B cell (primary cell): ENCODE measurements at regions not wholly inside any gene's neighbourhood (a gene's known extent, or its start where the extent isn't known, plus 50 kb on each side); places are given as distances from the start of the nearest gene placed in this dataset.

Experiments used
- ATAC-seq: fragments of 200-7000 bp; cut with Tn5 transposase; one replicate; pipeline ENCODE4 v1.10.0; 2021; ENCODE audit warnings: low read depth, mild to moderate bottlenecking, moderate number of reproducible peaks, moderate library complexity
- CTCF ChIA-PET: fragments of 350-600 bp; sonication (Branson Sonifier 250); formaldehyde crosslinking; loops from one replicate; lab custom pipeline; 2021; ENCODE audit warnings: antibody characterized with exemption, inconsistent platforms; lab: Charles Lee
- POLR2A ChIA-PET: fragments of 350-600 bp; sonication (Branson Sonifier 250); formaldehyde crosslinking; loops from one replicate; lab custom pipeline; 2021; ENCODE audit warnings: antibody characterized with exemption; lab: Charles Lee
- DNase-seq: peaks from one replicate; pipeline ENCODE4 v3.0.0; 2013
- H2AFZ ChIP-seq: 2 replicates; pipeline ENCODE4 v1.6.1; 2012; ENCODE audit warnings: mild to moderate bottlenecking, low read depth, low read length; ENCODE audit not compliant: insufficient read depth, poor library complexity, severe bottlenecking
- H3K27ac ChIP-seq, 2 donors: 1 replicate in 1 of 2; 2 replicates in 1 of 2; pipeline ENCODE4 v1.5.1; 2012 to 2013; ENCODE audit warnings: low read length in 2 of 2, mild to moderate bottlenecking in 2 of 2, moderate library complexity in 1 of 2
- H3K27me3 ChIP-seq, 4 experiments: fragments of 200-600 bp in 1 of 4; sonication (generic) in 1 of 4; replicated peaks in 1 of 4; 1 replicate in 2 of 4; 2 replicates in 2 of 4; pipeline versions ENCODE4 v1.6.1 to v1.7.0; 2013 to 2016; ENCODE audit warnings: low read length in 3 of 4, mild to moderate bottlenecking in 2 of 4, mixed read lengths in 1 of 4, moderate library complexity in 1 of 4; ENCODE audit not compliant: insufficient read depth in 4 of 4, control insufficient read depth in 3 of 4; ENCODE audit errors: control extremely low read depth in 1 of 4
- H3K36me3 ChIP-seq, 2 experiments: replicated peaks in 1 of 2; 1 replicate in 1 of 2; 2 replicates in 1 of 2; pipeline versions ENCODE4 v1.6.1 to v1.7.1; 2013; ENCODE audit warnings: low read length in 1 of 2; ENCODE audit not compliant: insufficient read depth in 2 of 2, control insufficient read depth in 1 of 2; ENCODE audit errors: control extremely low read depth in 1 of 2, extremely low read depth in 1 of 2
- H3K4me1 ChIP-seq, 2 donors: fragments of 200-600 bp in 1 of 2; sonication (generic) in 1 of 2; 1 replicate in 1 of 2; 2 replicates in 1 of 2; pipeline versions ENCODE4 v1.5.1 to v1.6.1; 2013 to 2017; ENCODE audit warnings: low read length in 2 of 2; ENCODE audit not compliant: control insufficient read depth in 2 of 2, insufficient read depth in 2 of 2
- H3K4me2 ChIP-seq: replicated peaks from 2 replicates; pipeline ENCODE3; 2012; ENCODE audit warnings: mild to moderate bottlenecking, low read depth, low read length; ENCODE audit not compliant: poor library complexity, severe bottlenecking
- H3K4me3 ChIP-seq, 5 experiments: fragments of 200-600 bp in 1 of 5; sonication (generic) in 1 of 5; 1 replicate in 3 of 5; 2 replicates in 2 of 5; pipeline versions ENCODE4 v1.5.1 to v1.7.0; 2011 to 2016; ENCODE audit warnings: low read length in 4 of 5, mild to moderate bottlenecking in 4 of 5, low read depth in 2 of 5, control low read depth in 1 of 5, moderate library complexity in 1 of 5; ENCODE audit not compliant: insufficient read depth in 1 of 5; ENCODE audit errors: control extremely low read depth in 1 of 5, extremely low read depth in 1 of 5
- H3K79me2 ChIP-seq: fragments of 200-600 bp; sonication (generic); one replicate; pipeline ENCODE4 v1.6.0; 2016; ENCODE audit warnings: low read length; ENCODE audit not compliant: control insufficient read depth, insufficient read depth
- H3K9ac ChIP-seq: fragments of 200-600 bp; sonication (generic); 2 replicates; pipeline ENCODE4 v1.6.1; 2017; ENCODE audit warnings: mild to moderate bottlenecking, low read length, moderate library complexity
- H3K9me3 ChIP-seq, 3 donors: one replicate each; pipeline versions ENCODE4 v1.6.1 to v1.7.1; 2013; ENCODE audit warnings: low read length in 2 of 3; ENCODE audit not compliant: control insufficient read depth in 2 of 3, insufficient read depth in 1 of 3; ENCODE audit errors: control extremely low read depth in 1 of 3
- H4K20me1 ChIP-seq: 2 replicates; pipeline ENCODE4 v1.6.0; 2012; ENCODE audit warnings: mild to moderate bottlenecking, low read length; ENCODE audit not compliant: insufficient read depth, control insufficient read depth, poor library complexity, severe bottlenecking
- H3K27ac Mint-ChIP-seq: one replicate; pipeline ENCODE4 v1.8.0; 2021; ENCODE audit warnings: mixed read lengths
- H3K27me3 Mint-ChIP-seq: one replicate; pipeline ENCODE4 v1.8.0; 2021; ENCODE audit warnings: mixed read lengths
- H3K4me1 Mint-ChIP-seq: one replicate; pipeline ENCODE4 v1.8.0; 2021; ENCODE audit warnings: mixed read lengths
- H3K4me3 Mint-ChIP-seq: one replicate; pipeline ENCODE4 v1.8.0; 2021; ENCODE audit warnings: mixed read lengths
- H3K9me3 Mint-ChIP-seq: one replicate; pipeline ENCODE4 v1.8.0; 2022; ENCODE audit warnings: mixed read lengths; ENCODE audit not compliant: insufficient read depth
- EZH2 ChIP-seq: IDR thresholded peaks from 2 replicates; pipeline ENCODE4 v1.6.1; 2012; ENCODE audit warnings: borderline replicate concordance, low read depth, mild to moderate bottlenecking, moderate library complexity, low read length; ENCODE audit not compliant: insufficient read depth, poor library complexity, severe bottlenecking
- WGBS: methylation state at CpG from one replicate; pipeline ENCODE4 v1.1.5; 2013; ENCODE audit warnings: missing lambda C conversion rate; ENCODE audit not compliant: insufficient coverage; 5-methylcytosine and 5-hydroxymethylcytosine counted together
- intact Hi-C: fragments of 100-400 bp; cut with micrococcal nuclease; formaldehyde crosslinking; loops from one replicate; pipeline ENCODE4 v1.10.0; 2022
- TF ChIP-seq, protein P1 (sequence below): fragments of 200-600 bp; IDR thresholded peaks from one replicate; pipeline ENCODE4 v1.8.0; 2022; ENCODE audit warnings: antibody characterized with exemption, mild to moderate bottlenecking

DNA sequence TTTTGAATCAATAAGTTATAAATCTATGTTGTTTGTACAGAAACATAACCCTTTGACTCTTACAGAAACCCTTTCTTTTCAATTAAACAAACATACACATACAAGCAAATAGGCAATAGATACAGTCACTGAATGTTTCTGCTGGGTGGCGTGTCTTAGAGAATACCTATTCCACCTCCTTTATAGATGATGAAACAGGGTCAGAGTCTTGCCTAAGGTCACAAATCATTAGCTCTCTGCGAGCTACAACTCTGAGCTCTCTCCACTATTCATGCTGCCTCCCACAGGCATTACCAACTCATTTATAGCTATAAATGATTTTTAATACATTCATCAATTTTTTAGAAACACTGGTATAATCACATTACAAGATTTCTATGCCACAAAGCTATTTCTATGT is 152.6 kb downstream of the RSL24D1 start:
- ChIA-PET POLR2A (no interaction called here), CTCF (no interaction called here)
- Mint-ChIP-seq H3K4me1 (no peaks in the 10 kb centered on the region), H3K4me3 (no peak overlapping the region), H3K9me3 (no peaks in the 10 kb centered on the region), H3K27me3 (no peaks in the 10 kb centered on the region), H3K27ac (no peak overlapping the region)
- H3K27me3 ChIP-seq = no peaks in the 10 kb centered on the region
- H2AFZ ChIP-seq = no peak overlapping the region
- H3K79me2 ChIP-seq = no peaks in the 10 kb centered on the region
- H3K9me3 ChIP-seq = no peaks in the 10 kb centered on the region
- no peak overlapping the region for H3K9ac ChIP-seq
- no peak overlapping the region for H3K4me2 ChIP-seq
- no peak overlapping the region for H3K27ac ChIP-seq
- H3K36me3 ChIP-seq = no peaks in the 10 kb centered on the region
- no peak for TF ChIP-seq EZH2
- TF ChIP-seq, protein P1, sequence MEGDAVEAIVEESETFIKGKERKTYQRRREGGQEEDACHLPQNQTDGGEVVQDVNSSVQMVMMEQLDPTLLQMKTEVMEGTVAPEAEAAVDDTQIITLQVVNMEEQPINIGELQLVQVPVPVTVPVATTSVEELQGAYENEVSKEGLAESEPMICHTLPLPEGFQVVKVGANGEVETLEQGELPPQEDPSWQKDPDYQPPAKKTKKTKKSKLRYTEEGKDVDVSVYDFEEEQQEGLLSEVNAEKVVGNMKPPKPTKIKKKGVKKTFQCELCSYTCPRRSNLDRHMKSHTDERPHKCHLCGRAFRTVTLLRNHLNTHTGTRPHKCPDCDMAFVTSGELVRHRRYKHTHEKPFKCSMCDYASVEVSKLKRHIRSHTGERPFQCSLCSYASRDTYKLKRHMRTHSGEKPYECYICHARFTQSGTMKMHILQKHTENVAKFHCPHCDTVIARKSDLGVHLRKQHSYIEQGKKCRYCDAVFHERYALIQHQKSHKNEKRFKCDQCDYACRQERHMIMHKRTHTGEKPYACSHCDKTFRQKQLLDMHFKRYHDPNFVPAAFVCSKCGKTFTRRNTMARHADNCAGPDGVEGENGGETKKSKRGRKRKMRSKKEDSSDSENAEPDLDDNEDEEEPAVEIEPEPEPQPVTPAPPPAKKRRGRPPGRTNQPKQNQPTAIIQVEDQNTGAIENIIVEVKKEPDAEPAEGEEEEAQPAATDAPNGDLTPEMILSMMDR = no peak
- DNase-seq (no peak), ATAC-seq (no peak)
- intact Hi-C loops = no loop called here
- H3K4me3 ChIP-seq = no peak overlapping the region
- WGBS = no CpG with 5 or more reads among the region's 2 CpGs
- no peaks in the 10 kb centered on the region for H3K4me1 ChIP-seq
- no peaks in the 10 kb centered on the region for H4K20me1 ChIP-seq

DNA sequence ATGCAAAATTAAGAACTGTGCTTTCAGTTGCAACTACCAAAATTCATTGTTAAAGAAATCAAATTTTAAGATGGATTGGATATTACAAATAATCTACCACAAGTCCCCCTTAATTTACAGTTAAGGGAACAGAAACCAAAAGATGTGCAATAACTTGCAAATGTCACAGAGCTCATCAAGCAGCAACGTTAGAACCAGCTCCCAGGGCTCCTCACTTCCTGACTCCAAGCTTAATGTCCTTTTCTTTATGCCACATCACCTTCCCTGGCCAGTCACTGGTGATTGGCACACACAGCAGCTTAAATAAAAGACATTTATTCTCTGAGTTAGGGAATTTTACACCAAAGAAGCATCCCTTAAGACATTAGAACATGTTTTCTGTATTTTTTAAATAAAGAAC is 159.7 kb downstream of the RSL24D1 start:
- no peak overlapping the region for H3K4me3 ChIP-seq
- H3K9me3 Mint-ChIP-seq = no peaks in the 10 kb centered on the region
- H3K4me3 Mint-ChIP-seq = no peak overlapping the region
- ATAC-seq (no peak), DNase-seq (no peak)
- H4K20me1 ChIP-seq = no peaks in the 10 kb centered on the region
- H2AFZ ChIP-seq = no peak overlapping the region
- H3K79me2 ChIP-seq = no peaks in the 10 kb centered on the region
- H3K4me1 Mint-ChIP-seq = no peaks in the 10 kb centered on the region
- no peak overlapping the region for H3K9ac ChIP-seq
- TF ChIP-seq, protein P1 = no peak
- TF ChIP-seq EZH2 = no peak
- WGBS = 0% methylated on average over 1 of the region's 1 CpG
- H3K27ac Mint-ChIP-seq = no peak overlapping the region
- H3K4me2 ChIP-seq = no peak overlapping the region
- H3K27me3 ChIP-seq = no peaks in the 10 kb centered on the region
- ChIA-PET CTCF (no interaction called here), POLR2A (no interaction called here)
- intact Hi-C loops = no loop called here
- H3K27me3 Mint-ChIP-seq = no peaks in the 10 kb centered on the region
- H3K4me1 ChIP-seq = no peaks in the 10 kb centered on the region
- no peaks in the 10 kb centered on the region for H3K36me3 ChIP-seq
- no peak overlapping the region for H3K27ac ChIP-seq
- no peaks in the 10 kb centered on the region for H3K9me3 ChIP-seq
